Endothelial cell of umbilical vein (primary cell): ENCODE measurements at regions not wholly inside any gene's neighbourhood (a gene's known extent, or its start where the extent isn't known, plus 50 kb on each side); places are given as distances from the start of the nearest gene placed in this dataset.

Experiments
- BruUV-seq: library from RNA; stranded (reverse); fragments of 400-500 nt; replicated peaks from 2 replicates; lab custom pipeline; 2021; lab: Mats Ljungman, UMichigan
- CTCF ChIA-PET: fragments of 300-600, 350-600 bp; sonication (Branson Sonifier 250); formaldehyde crosslinking; loops from one replicate; lab custom pipeline; 2021; ENCODE audit warnings: antibody characterized with exemption, inconsistent platforms; lab: Charles Lee
- POLR2A ChIA-PET: fragments of 300-600, 350-600 bp; sonication (Branson Sonifier 250); formaldehyde crosslinking; loops from one replicate; lab custom pipeline; 2021; ENCODE audit warnings: antibody characterized with exemption, inconsistent platforms; lab: Charles Lee
- DNase-seq: peaks from one replicate; pipeline ENCODE4 v3.0.0-alpha.2; 2011; ENCODE audit warnings: low read depth, low spot score
- FAIRE-seq: peaks from 2 replicates; lab custom pipeline; 2011; peaks lifted over from hg19 to GRCh38; lab: Jason Lieb, UNC
- H2AFZ ChIP-seq: 2 replicates; pipeline ENCODE4 v1.6.0; 2012; ENCODE audit warnings: low read depth, low read length, control low read depth, inconsistent platforms
- H3K27ac ChIP-seq: 2 replicates; pipeline ENCODE4 v1.5.1; 2011; ENCODE audit warnings: low read depth, mild to moderate bottlenecking, control low read depth, low read length, moderate library complexity; ENCODE audit not compliant: insufficient read depth
- H3K27me3 ChIP-seq, 2 experiments: 2 replicates each; pipeline versions ENCODE4 v1.6.0 to v1.6.1; 2011; ENCODE audit warnings: low read length in 2 of 2, mixed read lengths in 1 of 2; ENCODE audit not compliant: control insufficient read depth in 2 of 2, insufficient read depth in 2 of 2
- H3K36me3 ChIP-seq, 2 experiments: 2 replicates in 1 of 2; 3 replicates in 1 of 2; pipeline ENCODE4 v1.5.1; 2011; ENCODE audit warnings: low read length in 2 of 2, mild to moderate bottlenecking in 1 of 2, moderate library complexity in 1 of 2; ENCODE audit not compliant: control insufficient read depth in 2 of 2, insufficient read depth in 2 of 2; ENCODE audit errors: extremely low read depth in 1 of 2
- H3K4me1 ChIP-seq: 3 replicates; pipeline ENCODE4 v1.5.1; 2011; ENCODE audit warnings: mild to moderate bottlenecking, low read length; ENCODE audit not compliant: control insufficient read depth, insufficient read depth; ENCODE audit errors: extremely low read depth
- H3K4me2 ChIP-seq: 2 replicates; pipeline ENCODE4 v1.6.1; 2011; ENCODE audit warnings: low read length, control low read depth, mixed read lengths; ENCODE audit not compliant: insufficient read depth
- H3K4me3 ChIP-seq, 3 experiments: fragments of 200-600 bp in 1 of 3; sonication (generic), shearing (Covaris generic) in 1 of 3; replicated peaks in 1 of 3; 2 replicates each; pipeline ENCODE4 v1.5.1; 2011 to 2016; ENCODE audit warnings: control low read depth in 3 of 3, low read length in 3 of 3, mild to moderate bottlenecking in 2 of 3, inconsistent platforms in 1 of 3, low read depth in 1 of 3, moderate library complexity in 1 of 3; ENCODE audit not compliant: insufficient read depth in 1 of 3
- H3K79me2 ChIP-seq: 2 replicates; pipeline ENCODE4 v1.6.0; 2012; ENCODE audit warnings: low read length, inconsistent platforms; ENCODE audit not compliant: control insufficient read depth, insufficient read depth
- H3K9ac ChIP-seq: replicated peaks from 2 replicates; pipeline ENCODE3; 2011; ENCODE audit warnings: low read length, control low read depth; ENCODE audit not compliant: insufficient read depth; ENCODE audit errors: extremely low read depth
- H3K9me1 ChIP-seq: replicated peaks from 3 replicates; pipeline ENCODE4 v1.6.0; 2011; ENCODE audit warnings: mild to moderate bottlenecking, low read length; ENCODE audit not compliant: control insufficient read depth, insufficient read depth; ENCODE audit errors: extremely low read depth
- H3K9me3 ChIP-seq: replicated peaks from 2 replicates; pipeline ENCODE4 v1.5.1; 2012; ENCODE audit warnings: low read length, inconsistent platforms; ENCODE audit not compliant: control insufficient read depth, insufficient read depth
- H4K20me1 ChIP-seq: replicated peaks from 2 replicates; pipeline ENCODE3; 2011; ENCODE audit warnings: mild to moderate bottlenecking, low read length; ENCODE audit not compliant: control insufficient read depth, insufficient read depth; ENCODE audit errors: extremely low read depth
- CTCF ChIP-seq, 2 donors: IDR thresholded peaks; 1 replicate in 1 of 2; 2 replicates in 1 of 2; pipeline ENCODE4 v1.5.1; 2011; ENCODE audit warnings: low read length in 2 of 2, mild to moderate bottlenecking in 2 of 2, moderate library complexity in 2 of 2, control low read depth in 1 of 2, inconsistent platforms in 1 of 2, low read depth in 1 of 2; ENCODE audit not compliant: insufficient read depth in 1 of 2; ENCODE audit errors: extremely low read depth in 1 of 2
- EZH2 ChIP-seq: IDR thresholded peaks from 2 replicates; pipeline ENCODE4 v1.6.1; 2012; ENCODE audit warnings: borderline replicate concordance, low read depth, mild to moderate bottlenecking, moderate library complexity, low read length, inconsistent platforms; ENCODE audit not compliant: severe bottlenecking
- FOS ChIP-seq: IDR thresholded peaks from 2 replicates; pipeline ENCODE4 v1.6.1; 2011; ENCODE audit warnings: mild to moderate bottlenecking, low read length, moderate library complexity, borderline replicate concordance; ENCODE audit not compliant: insufficient read depth
- GATA2 ChIP-seq: IDR thresholded peaks from 2 replicates; pipeline ENCODE4 v1.7.0; 2011; ENCODE audit warnings: low read depth, mild to moderate bottlenecking, moderate library complexity, mixed read lengths, low read length; ENCODE audit not compliant: insufficient read length, insufficient read depth
- JUN ChIP-seq: IDR thresholded peaks from 2 replicates; pipeline ENCODE4 v1.6.1; 2011; ENCODE audit warnings: borderline replicate concordance, low read depth; ENCODE audit not compliant: insufficient read length, insufficient read depth
- MAX ChIP-seq: IDR thresholded peaks from 2 replicates; pipeline ENCODE4 v1.6.1; 2011; ENCODE audit not compliant: insufficient read depth, insufficient read length
- MYC ChIP-seq: IDR thresholded peaks from one replicate; pipeline ENCODE4 v1.6.1; 2011; ENCODE audit warnings: mild to moderate bottlenecking, low read depth, low read length
- POLR2A ChIP-seq: IDR thresholded peaks from 2 replicates; pipeline ENCODE4 v1.6.1; 2012; ENCODE audit warnings: low read depth, mild to moderate bottlenecking, control low read depth, low read length
- POLR2AphosphoS5 ChIP-seq: IDR thresholded peaks from 2 replicates; pipeline ENCODE4 v1.6.1; 2012; ENCODE audit warnings: low read depth, mild to moderate bottlenecking, control low read depth, low read length, moderate library complexity; ENCODE audit not compliant: insufficient read depth
- dilution Hi-C: fragments of 300-500 bp; cut with MboI; formaldehyde crosslinking; loops from one replicate; pipeline ENCODE4 v1.15.0; 2019; ENCODE audit warnings: low sequenced_read_pairs; ENCODE audit not compliant: extremely low pct_ligation_motif_present
- intact Hi-C: fragments of 100-400 bp; cut with micrococcal nuclease; formaldehyde crosslinking; loops from one replicate; pipeline ENCODE4 v1.10.0; 2022

DNA sequence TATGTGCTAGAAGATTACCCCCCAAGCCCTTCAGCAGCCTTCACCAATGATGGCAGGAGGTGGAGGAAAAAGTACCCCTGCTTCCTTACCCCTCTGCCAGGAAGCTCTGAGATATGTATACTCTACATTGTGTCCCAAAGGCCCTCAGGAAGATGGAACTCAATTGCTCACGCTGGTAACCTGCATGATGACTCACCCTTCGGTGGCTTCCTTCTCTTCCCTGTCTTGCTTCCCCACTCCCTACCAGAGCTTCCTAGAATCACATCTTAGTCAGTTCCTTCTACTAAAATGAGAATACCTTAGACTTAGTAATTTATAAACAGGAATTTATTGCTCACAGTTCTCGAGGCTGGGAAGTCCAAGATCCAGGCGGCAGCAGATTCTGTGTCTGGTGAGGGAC lies 405.6 kb downstream of the TYW1 start:
- H3K27ac ChIP-seq: no peak overlapping the region
- DNase-seq (no peak), FAIRE-seq (no peak)
- no peak overlapping the region for H2AFZ ChIP-seq
- dilution Hi-C loops (no loop called here), intact Hi-C loops (no loop called here)
- no peaks in the 10 kb centered on the region for H3K27me3 ChIP-seq
- no TSS peak for BruUV-seq
- no peaks in the 10 kb centered on the region for H3K36me3 ChIP-seq
- ChIA-PET CTCF (no interaction called here), POLR2A (no interaction called here)
- H3K4me1 ChIP-seq: no peaks in the 10 kb centered on the region
- H3K4me3 ChIP-seq: no peak overlapping the region
- TF ChIP-seq CTCF (IDR thresholded peaks at IDR 0.05; ENCODE audit: extremely low read depth in 1 of 2, insufficient read depth in 1 of 2, low read depth in 1 of 2, low read length in 2 of 2) (no peak), POLR2AphosphoS5 (no peak), EZH2 (no peak), MYC (no peak), FOS (no peak), JUN (no peak), MAX (no peak), GATA2 (no peak), POLR2A (no peak)
- no peaks in the 10 kb centered on the region for H4K20me1 ChIP-seq
- no peak overlapping the region for H3K4me2 ChIP-seq
- no peak overlapping the region for H3K9ac ChIP-seq
- no peaks in the 10 kb centered on the region for H3K9me1 ChIP-seq
- H3K79me2 ChIP-seq: no peaks in the 10 kb centered on the region
- no peaks in the 10 kb centered on the region for H3K9me3 ChIP-seq
